HEK293 (cell line): ENCODE measurements at regions not wholly inside any gene's neighbourhood (a gene's known extent, or its start where the extent isn't known, plus 50 kb on each side); places are given as distances from the start of the nearest gene placed in this dataset.

Source experiments
- CTCF ChIA-PET: fragments of 350-600 bp; formaldehyde crosslinking; extraction: SDS; loops from one replicate; lab custom pipeline; 2021; ENCODE audit warnings: antibody characterized with exemption; lab: Yijun Ruan, JAX
- POLR2A ChIA-PET: fragments of 300-600 bp; formaldehyde crosslinking; extraction: SDS; loops from one replicate; lab custom pipeline; 2020; ENCODE audit warnings: antibody characterized with exemption, inconsistent platforms; lab: Yijun Ruan, JAX
- H3K27ac ChIP-seq: fragments of 200-500 bp; sonication (Bioruptor generic); 2 replicates; pipeline ENCODE4 v1.5.1; 2014; ENCODE audit warnings: low read depth, low read length, control low read depth, inconsistent platforms; ENCODE audit errors: extremely low read depth
- H3K36me3 ChIP-seq, 2 experiments: fragments of 200-500 bp in 1 of 2; sonication (Bioruptor generic) in 1 of 2; 1 replicate in 1 of 2; 2 replicates in 1 of 2; pipeline ENCODE4 v1.5.1; 2014 to 2017; ENCODE audit warnings: inconsistent platforms in 2 of 2, low read length in 2 of 2; ENCODE audit not compliant: control insufficient read depth in 2 of 2, insufficient read depth in 1 of 2
- H3K4me1 ChIP-seq: fragments of 200-500 bp; sonication (Bioruptor generic); 2 replicates; pipeline ENCODE4 v1.5.1; 2014; ENCODE audit warnings: mild to moderate bottlenecking, low read length, inconsistent platforms; ENCODE audit not compliant: control insufficient read depth, insufficient read depth
- H3K4me3 ChIP-seq: 2 replicates; pipeline ENCODE4 v1.5.1; 2011; ENCODE audit warnings: low read depth, mild to moderate bottlenecking, control low read depth, low read length, moderate library complexity
- H3K9me3 ChIP-seq: fragments of 200-500 bp; sonication (Bioruptor generic); 2 replicates; pipeline ENCODE4 v1.5.1; 2014; ENCODE audit warnings: low read depth, low read length, inconsistent platforms; ENCODE audit not compliant: control insufficient read depth, insufficient read depth
- BCL11A ChIP-seq: fragments of 450-650 bp; formaldehyde crosslinking; IDR thresholded peaks from 2 replicates; pipeline ENCODE4 v1.5.1; 2016; ENCODE audit warnings: low read depth, missing biosample characterization, missing genetic modification characterization
- GLI4 ChIP-seq: fragments of 450-650 bp; formaldehyde crosslinking; IDR thresholded peaks from 2 replicates; pipeline ENCODE4 v1.5.1; 2016; ENCODE audit warnings: missing biosample characterization, missing genetic modification characterization
- HOXA7 ChIP-seq: sonication (generic); formaldehyde crosslinking; IDR thresholded peaks from 2 replicates; pipeline ENCODE4 v1.8.1; 2022; ENCODE audit warnings: missing genetic modification reagents, borderline replicate concordance
- MEIS1 ChIP-seq: sonication (generic); formaldehyde crosslinking; IDR thresholded peaks from 2 replicates; pipeline ENCODE4 v1.8.1; 2022; ENCODE audit warnings: missing genetic modification reagents, mild to moderate bottlenecking, borderline replicate concordance
- OVOL3 ChIP-seq: fragments of 450-650 bp; formaldehyde crosslinking; IDR thresholded peaks from 2 replicates; pipeline ENCODE4 v1.5.1; 2016; ENCODE audit warnings: missing biosample characterization, missing genetic modification characterization
- YY2 ChIP-seq: fragments of 450-650 bp; formaldehyde crosslinking; IDR thresholded peaks from 2 replicates; pipeline ENCODE4 v1.5.1; 2016; ENCODE audit warnings: missing biosample characterization, missing genetic modification characterization
- ZFP3 ChIP-seq: fragments of 450-650 bp; formaldehyde crosslinking; IDR thresholded peaks from 2 replicates; pipeline ENCODE4 v1.5.1; 2016; ENCODE audit warnings: low read depth, missing biosample characterization, missing genetic modification characterization
- ZNF121 ChIP-seq: fragments of 450-650 bp; formaldehyde crosslinking; IDR thresholded peaks from 2 replicates; pipeline ENCODE4 v1.5.1; 2016; ENCODE audit warnings: missing biosample characterization, missing genetic modification characterization
- ZNF157 ChIP-seq: fragments of 450-650 bp; formaldehyde crosslinking; IDR thresholded peaks from 2 replicates; pipeline ENCODE4 v1.5.1; 2016; ENCODE audit warnings: missing biosample characterization, missing genetic modification characterization
- ZNF19 ChIP-seq: fragments of 450-650 bp; formaldehyde crosslinking; IDR thresholded peaks from 2 replicates; pipeline ENCODE4; 2016; ENCODE audit warnings: missing biosample characterization, missing genetic modification characterization, low read depth
- ZNF221 ChIP-seq: fragments of 450-650 bp; formaldehyde crosslinking; IDR thresholded peaks from 2 replicates; pipeline ENCODE4 v1.5.1; 2017; ENCODE audit warnings: missing biosample characterization, missing genetic modification characterization, borderline replicate concordance
- ZNF24 ChIP-seq: fragments of 450-650 bp; formaldehyde crosslinking; IDR thresholded peaks from 2 replicates; pipeline ENCODE4 v1.5.1; 2016; ENCODE audit warnings: missing biosample characterization, missing genetic modification characterization
- ZNF354C ChIP-seq: fragments of 450-650 bp; formaldehyde crosslinking; IDR thresholded peaks from 2 replicates; pipeline ENCODE4 v1.5.1; 2016; ENCODE audit warnings: missing biosample characterization, missing genetic modification characterization, low read depth, borderline replicate concordance
- ZNF37A ChIP-seq: fragments of 450-650 bp; IDR thresholded peaks from 2 replicates; pipeline ENCODE4 v1.5.1; 2018; ENCODE audit warnings: missing biosample characterization, missing genetic modification characterization
- ZNF571 ChIP-seq: fragments of 450-650 bp; formaldehyde crosslinking; IDR thresholded peaks from 2 replicates; pipeline ENCODE4 v1.5.0; 2017; ENCODE audit warnings: missing biosample characterization, missing genetic modification characterization
- ZNF585B ChIP-seq: fragments of 450-650 bp; formaldehyde crosslinking; IDR thresholded peaks from 2 replicates; pipeline ENCODE4 v1.5.1; 2016; ENCODE audit warnings: missing biosample characterization, missing genetic modification characterization
- TF ChIP-seq, protein P1 (sequence below): fragments of 450-650 bp; formaldehyde crosslinking; IDR thresholded peaks from 2 replicates; pipeline ENCODE4 v1.5.1; 2016; ENCODE audit warnings: missing biosample characterization, missing genetic modification characterization, borderline replicate concordance
- TF ChIP-seq, protein P2 (sequence below): fragments of 450-650 bp; formaldehyde crosslinking; IDR thresholded peaks from 2 replicates; pipeline ENCODE4 v1.5.1; 2016; ENCODE audit warnings: missing biosample characterization, missing genetic modification characterization
- TF ChIP-seq, protein P3 (sequence below): fragments of 450-650 bp; formaldehyde crosslinking; IDR thresholded peaks from 2 replicates; pipeline ENCODE4 v1.5.1; 2016; ENCODE audit warnings: missing biosample characterization, missing genetic modification characterization

DNA sequence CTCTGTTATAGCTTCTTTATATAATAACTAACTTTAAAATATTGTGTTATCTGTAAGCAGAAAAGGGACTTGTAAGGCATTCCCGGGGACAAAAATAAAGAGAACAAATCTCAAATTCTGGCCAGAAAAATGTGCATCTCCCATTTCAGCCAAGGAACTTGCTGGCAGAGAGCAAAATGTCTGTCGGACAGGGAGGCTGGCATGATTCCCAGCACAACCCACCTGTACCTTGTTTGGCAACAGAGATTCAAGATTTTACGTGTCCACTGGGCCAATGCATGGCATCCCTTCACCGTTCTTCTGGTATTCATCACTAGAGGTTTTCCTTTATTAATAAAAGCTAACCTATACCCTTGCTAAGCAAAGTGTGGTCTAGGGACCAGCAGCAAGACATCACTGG lies 566.6 kb downstream of the PSAT1 start (continued):
- TF ChIP-seq ZFP3 (tag by site-specific recombination) = no peak

DNA sequence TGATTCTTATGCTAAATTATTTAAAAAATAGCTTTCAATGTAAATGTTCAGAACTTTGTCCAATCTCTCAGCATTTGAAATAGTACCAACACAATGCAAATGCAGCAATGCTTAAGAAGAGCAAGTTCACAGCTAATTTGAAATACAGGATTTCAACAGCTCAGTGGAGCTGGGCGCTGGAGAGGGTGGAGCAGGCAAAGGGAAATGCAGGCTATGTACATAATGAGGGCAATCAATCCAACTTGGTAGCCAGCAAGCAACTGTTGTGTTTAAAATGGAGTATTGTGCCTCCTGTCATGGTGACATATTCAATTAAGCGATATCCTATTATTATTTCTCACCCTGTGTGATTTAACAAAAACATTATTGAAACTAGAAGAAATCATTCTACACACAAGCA lies 568.8 kb downstream of the PSAT1 start:
- no peak overlapping the region for H3K4me3 ChIP-seq
- no peaks in the 10 kb centered on the region for H3K4me1 ChIP-seq
- H3K36me3 ChIP-seq = no peaks in the 10 kb centered on the region
- no peaks in the 10 kb centered on the region for H3K9me3 ChIP-seq
- ChIA-PET CTCF (interaction anchor here (0.5 kb wide), 1 partner anchor 151 kb away, joined by 4 read pairs; no protein-coding TSS in a partner anchor), POLR2A (no interaction called here)
- no peak for TF ChIP-seq GLI4
- TF ChIP-seq, protein P1, sequence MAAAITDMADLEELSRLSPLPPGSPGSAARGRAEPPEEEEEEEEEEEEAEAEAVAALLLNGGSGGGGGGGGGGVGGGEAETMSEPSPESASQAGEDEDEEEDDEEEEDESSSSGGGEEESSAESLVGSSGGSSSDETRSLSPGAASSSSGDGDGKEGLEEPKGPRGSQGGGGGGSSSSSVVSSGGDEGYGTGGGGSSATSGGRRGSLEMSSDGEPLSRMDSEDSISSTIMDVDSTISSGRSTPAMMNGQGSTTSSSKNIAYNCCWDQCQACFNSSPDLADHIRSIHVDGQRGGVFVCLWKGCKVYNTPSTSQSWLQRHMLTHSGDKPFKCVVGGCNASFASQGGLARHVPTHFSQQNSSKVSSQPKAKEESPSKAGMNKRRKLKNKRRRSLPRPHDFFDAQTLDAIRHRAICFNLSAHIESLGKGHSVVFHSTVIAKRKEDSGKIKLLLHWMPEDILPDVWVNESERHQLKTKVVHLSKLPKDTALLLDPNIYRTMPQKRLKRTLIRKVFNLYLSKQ = no peak
- no peak for TF ChIP-seq ZNF157
- TF ChIP-seq ZNF221 (tag by site-specific recombination) = no peak
- TF ChIP-seq YY2 (tag by site-specific recombination) = no peak
- no peak for TF ChIP-seq ZNF571 (tag by site-specific recombination)
- TF ChIP-seq MEIS1 = no peak
- TF ChIP-seq ZNF37A = no peak
- TF ChIP-seq ZNF354C = no peak
- no peak for TF ChIP-seq ZNF19 (tag by site-specific recombination)
- TF ChIP-seq ZNF585B (tag by site-specific recombination) = no peak
- no peak for TF ChIP-seq ZNF121 (tag by site-specific recombination)
- no peak for TF ChIP-seq ZNF24 (tag by site-specific recombination)
- TF ChIP-seq HOXA7 (CRISPR knock-in tag) = no peak
- no peak for TF ChIP-seq OVOL3 (tag by site-specific recombination)
- TF ChIP-seq, protein P2, sequence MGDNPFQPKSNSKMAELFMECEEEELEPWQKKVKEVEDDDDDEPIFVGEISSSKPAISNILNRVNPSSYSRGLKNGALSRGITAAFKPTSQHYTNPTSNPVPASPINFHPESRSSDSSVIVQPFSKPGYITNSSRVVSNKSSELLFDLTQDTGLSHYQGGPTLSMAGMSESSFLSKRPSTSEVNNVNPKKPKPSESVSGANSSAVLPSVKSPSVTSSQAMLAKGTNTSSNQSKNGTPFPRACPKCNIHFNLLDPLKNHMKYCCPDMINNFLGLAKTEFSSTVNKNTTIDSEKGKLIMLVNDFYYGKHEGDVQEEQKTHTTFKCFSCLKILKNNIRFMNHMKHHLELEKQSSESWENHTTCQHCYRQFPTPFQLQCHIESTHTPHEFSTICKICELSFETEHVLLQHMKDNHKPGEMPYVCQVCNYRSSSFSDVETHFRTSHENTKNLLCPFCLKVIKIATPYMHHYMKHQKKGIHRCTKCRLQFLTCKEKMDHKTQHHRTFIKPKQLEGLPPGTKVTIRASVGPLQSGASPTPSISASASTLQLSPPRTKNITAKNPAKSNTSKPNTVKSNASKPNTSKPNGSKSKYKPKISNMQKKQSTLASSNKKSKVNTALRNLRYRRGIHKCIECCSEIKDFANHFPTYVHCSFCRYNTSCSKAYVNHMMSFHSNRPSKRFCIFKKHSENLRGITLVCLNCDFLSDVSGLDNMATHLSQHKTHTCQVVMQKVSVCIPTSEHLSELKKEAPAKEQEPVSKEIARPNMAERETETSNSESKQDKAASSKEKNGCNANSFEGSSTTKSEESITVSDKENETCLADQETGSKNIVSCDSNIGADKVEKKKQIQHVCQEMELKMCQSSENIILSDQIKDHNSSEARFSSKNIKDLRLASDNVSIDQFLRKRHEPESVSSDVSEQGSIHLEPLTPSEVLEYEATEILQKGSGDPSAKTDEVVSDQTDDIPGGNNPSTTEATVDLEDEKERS = no peak
- no peak for TF ChIP-seq BCL11A (tag by site-specific recombination)
- TF ChIP-seq, protein P3, sequence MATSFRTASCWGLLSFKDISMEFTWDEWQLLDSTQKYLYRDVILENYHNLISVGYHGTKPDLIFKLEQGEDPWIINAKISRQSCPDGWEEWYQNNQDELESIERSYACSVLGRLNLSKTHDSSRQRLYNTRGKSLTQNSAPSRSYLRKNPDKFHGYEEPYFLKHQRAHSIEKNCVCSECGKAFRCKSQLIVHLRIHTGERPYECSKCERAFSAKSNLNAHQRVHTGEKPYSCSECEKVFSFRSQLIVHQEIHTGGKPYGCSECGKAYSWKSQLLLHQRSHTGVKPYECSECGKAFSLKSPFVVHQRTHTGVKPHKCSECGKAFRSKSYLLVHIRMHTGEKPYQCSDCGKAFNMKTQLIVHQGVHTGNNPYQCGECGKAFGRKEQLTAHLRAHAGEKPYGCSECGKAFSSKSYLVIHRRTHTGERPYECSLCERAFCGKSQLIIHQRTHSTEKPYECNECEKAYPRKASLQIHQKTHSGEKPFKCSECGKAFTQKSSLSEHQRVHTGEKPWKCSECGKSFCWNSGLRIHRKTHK (tag by site-specific recombination) = no peak
- no peak overlapping the region for H3K27ac ChIP-seq
